SW 1271 (cell line): ENCODE measurements at regions not wholly inside any gene's neighbourhood (a gene's known extent, or its start where the extent isn't known, plus 50 kb on each side); places are given as distances from the start of the nearest gene placed in this dataset.
"Not testable (repeated sequence)": the region's sequence is repeated elsewhere in the genome, so short reads cannot be mapped to it uniquely, and the experiment has no call there.

Source experiments
- DNase-seq, 2 experiments: peaks; one replicate each; lab custom pipeline; 2025; lab: John Stamatoyannopoulos, UW

DNA sequence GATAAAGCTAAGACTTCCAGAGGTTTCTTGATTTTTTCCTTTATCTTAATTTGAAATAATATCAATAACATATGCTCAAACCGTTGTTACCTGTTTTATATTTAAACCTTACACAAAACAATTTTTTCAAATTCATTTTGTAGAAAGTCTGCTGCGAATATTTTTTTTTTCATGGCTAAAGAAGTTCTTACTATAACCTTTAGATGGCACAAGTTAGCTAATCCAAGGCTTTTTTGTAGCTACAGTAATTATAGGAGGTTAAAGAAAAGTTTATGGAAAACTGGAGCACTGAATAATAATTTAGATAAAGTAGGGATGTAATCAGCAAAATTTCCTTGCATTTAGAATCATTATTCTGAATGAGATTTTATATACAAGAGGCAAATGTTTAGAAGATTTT, 78.0 kb upstream of the PNPT1 start:
- DNase-seq, result peak in 1 of 2 experiments; percentile 56

DNA sequence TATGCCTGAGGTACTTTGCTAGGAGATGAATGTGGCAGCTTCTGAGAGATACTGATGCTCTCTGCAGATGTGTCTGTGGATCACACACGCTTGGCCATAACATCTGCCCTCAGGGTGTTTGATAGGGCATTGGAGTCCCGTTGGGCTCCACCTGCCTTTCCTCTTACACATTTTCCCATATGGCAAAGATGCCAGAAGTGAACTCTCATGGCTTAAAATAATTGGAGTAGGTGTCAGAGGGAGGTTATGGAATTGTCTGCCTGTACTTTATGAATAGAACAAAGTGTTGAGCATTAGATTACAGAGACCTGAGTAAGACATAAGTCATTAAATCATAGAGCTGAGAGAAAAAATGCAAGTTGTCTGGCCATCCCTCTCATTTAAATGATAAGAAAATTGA, 75.3 kb upstream of the PNPT1 start:
- DNase-seq, result no peak

DNA sequence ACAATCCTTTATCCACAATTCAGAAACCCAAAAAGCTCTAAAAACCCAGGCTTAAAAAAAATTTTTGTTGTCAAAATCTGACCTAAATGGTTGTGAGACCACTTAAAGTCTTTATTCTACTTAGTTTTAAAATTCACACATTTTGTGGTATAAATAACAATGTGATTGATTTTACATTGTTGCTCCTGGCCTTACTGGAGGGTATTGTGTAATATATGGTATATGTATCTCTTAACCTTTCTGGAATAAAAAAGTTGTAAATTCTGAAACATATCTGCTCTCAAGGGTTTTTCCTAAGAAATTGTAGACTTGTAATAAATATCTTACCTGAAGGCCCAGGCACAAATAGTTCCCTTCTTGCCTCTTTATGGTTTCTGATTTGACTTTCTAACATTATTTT, 73.3 kb upstream of the PNPT1 start:
- DNase-seq, result no peak

DNA sequence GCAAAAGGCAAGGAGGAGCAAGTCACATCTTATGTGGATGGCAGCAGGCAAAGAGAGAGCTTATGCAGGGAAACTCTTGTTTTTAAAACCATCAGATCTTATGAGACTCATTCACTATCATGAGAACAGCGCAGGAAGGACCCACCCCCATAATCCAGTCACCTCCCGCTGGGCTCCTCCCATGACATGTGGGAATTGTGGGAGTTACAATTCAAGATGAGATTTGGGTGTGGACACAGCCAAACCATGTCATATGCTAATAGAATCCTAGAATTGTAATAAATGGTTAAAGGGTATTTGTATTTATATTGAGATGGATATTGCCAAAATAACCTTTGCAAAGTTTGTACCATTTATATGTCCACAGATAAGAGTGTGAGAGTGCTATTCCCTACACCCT, 72.1 kb upstream of the PNPT1 start:
- DNase-seq, result not testable (repeated sequence)

DNA sequence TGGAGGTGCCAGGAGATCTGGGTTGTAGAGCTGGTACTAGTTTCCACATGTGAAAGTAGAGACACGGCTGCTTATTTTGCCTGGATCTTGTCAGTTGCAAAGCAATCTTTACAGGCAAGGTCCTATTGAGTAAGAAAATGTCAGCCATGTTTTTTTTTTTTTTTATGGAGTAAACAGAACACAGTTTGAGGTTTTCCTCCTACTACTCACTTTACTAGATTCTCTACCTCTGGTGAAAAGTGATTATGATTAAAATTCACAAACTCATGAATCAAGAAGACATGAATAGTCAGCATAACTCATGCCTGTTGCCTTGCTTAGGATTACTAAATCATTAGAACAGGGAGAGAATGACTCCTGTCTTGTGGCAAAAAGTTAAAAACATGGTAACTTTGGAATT, 70.1 kb upstream of the PNPT1 start:
- DNase-seq, result no peak

DNA sequence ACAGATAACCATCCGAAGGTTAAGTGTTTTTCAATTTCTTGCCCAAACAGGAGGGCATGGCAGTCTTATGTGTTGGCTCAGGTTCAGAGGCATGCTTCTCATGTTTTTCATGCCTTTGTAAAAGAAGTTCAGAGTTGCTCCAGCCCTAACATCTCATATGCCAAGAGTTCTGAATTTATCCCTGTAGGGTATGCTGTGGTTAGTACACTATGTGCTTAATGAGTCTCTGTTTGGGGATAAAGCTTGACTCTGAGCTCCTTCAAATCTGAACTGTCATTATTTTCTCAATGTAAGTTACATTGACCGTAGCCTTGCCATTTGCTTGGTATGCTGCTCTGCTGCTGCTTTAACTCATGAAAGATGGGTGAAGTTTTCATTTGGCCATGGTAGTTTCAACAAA, 67.9 kb upstream of the PNPT1 start:
- DNase-seq, result no peak

DNA sequence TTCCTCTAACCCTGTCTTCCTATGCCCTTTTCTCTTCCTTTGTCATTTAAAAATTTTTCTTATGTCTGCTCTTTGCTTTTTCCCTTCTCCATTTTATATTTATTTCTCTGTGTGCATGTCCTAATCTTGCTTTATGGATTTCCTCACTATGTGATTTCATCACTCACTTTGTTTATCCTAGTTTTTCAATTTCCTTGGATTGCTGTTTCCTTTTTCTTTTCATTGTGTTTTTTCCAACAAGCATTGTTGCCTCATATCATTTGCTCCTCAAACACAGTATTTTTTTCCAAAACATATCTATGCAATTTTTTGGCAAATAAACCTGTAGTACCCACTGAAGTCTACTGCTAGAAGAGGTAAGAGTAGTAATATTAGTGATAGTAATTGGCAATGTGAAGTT, 67.4 kb upstream of the PNPT1 start:
- DNase-seq, result no peak

DNA sequence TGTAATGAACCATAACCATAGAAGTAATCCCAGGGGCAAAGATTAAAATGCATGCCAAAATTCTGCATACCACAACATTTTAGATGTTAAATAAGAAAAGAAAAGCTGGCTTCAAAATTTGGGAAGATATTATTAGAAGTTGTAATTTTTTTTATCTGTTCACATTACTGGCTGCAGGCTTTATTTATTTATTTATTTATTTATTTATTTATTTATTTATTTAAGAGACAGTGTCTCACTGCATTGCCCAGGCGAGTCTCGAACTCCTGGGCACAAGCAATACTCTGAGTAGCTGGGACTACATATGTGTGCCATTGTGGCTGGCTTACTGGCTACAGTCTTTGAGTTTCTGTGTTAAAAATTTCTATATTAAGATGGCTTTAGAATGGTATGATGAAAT, 66.5 kb upstream of the PNPT1 start:
- no peak for DNase-seq

DNA sequence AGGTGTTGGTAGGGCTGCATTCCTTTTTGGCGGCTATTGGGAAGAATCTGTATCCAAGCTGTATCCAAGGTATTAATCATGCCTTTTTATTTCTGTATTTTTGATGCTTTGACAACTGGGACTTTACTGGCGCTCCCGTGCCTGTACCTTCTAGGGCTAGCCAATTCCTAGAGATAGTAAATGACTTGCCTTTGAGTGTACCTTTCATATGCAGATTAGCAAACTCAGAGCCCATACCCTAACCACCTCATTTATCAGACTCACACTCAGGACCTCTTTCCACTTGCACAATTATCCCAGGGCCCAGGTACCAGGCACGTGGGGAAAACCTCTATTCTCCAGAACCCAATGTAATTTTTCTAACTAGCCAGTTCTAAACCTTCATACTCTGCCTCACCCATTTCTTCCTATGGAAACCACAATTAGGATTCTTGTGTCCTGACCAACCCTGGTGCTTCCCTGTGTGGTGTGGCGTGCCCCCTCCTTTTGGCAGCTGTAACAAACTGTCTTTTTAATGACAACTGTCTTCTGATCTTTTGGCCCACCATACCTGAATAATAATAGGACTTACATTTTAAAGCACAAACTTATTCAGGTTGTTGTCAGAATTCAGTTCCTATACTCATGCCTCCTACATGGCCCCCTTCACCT, 65.8 kb upstream of the PNPT1 start:
- DNase-seq, result no peak

DNA sequence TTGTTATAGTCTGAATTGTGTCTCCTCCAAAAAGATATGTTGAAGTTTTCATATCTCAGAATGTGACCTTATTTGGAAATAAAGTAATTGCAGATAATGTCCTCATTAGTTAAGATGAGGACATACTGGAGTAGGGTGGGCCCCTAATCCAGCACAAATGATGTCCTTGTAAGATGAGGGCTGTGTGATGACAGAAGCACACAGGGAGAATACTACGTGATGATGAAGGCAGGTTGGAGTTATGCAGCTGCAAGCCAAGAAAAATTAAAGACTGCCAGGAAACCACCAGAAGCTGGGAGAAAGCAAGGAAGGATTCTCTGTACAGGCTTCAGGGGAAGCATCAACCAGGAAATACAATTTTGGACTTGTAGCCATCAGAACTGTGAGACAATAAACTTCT, 58.3 kb upstream of the PNPT1 start:
- no peak for DNase-seq

DNA sequence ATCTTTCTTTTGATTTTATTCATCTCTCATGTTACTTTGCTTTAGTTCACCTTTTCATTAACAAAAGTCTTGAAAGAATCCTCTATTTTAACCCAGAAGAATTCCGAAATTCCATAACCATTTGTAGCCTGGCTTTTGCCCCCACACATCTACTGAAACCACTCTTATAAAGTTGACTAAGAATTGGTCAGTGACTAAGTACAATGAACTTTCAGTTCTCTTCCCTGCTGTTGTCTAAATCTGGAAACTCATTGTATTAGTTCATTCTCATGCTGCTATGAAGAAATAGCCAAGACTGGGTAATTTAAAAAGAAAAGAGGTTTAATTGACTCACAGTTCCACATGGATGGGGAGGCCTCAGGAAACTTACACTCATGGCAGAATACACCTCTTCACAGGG, 49.9 kb upstream of the PNPT1 start:
- DNase-seq, result no peak
